H1 (cell line): ENCODE measurements at regions not wholly inside any gene's neighbourhood (a gene's known extent, or its start where the extent isn't known, plus 50 kb on each side); places are given as distances from the start of the nearest gene placed in this dataset.

Source experiments
- CTCF ChIA-PET: fragments of 300-600 bp; sonication (Branson Sonifier 250); formaldehyde crosslinking; loops from one replicate; lab custom pipeline; 2021; ENCODE audit not compliant: partially characterized antibody; lab: Charles Lee
- POLR2A ChIA-PET: fragments of 300-600 bp; sonication (Branson Sonifier 250); formaldehyde crosslinking; loops from one replicate; lab custom pipeline; 2021; ENCODE audit warnings: inconsistent platforms; ENCODE audit not compliant: partially characterized antibody; lab: Charles Lee
- DNase-seq, 2 experiments: peaks; one replicate each; pipeline versions ENCODE4 v3.0.0 to v3.0.0-alpha.2; 2010 to 2022; ENCODE audit warnings: low spot score in 2 of 2, low read depth in 1 of 2, mixed read lengths in 1 of 2
- FAIRE-seq: peaks from 2 replicates; lab custom pipeline; 2011; peaks lifted over from hg19 to GRCh38; lab: Jason Lieb, UNC
- H2AFZ ChIP-seq: 2 replicates; pipeline ENCODE4 v1.8.1; 2012; ENCODE audit warnings: low read length, inconsistent platforms
- H2AK5ac ChIP-seq: 2 replicates; pipeline ENCODE4 v1.6.1; 2013; ENCODE audit warnings: low read depth, low read length
- H2BK120ac ChIP-seq: replicated peaks from 2 replicates; pipeline ENCODE3; 2013; ENCODE audit warnings: low read depth, low read length, inconsistent platforms
- H2BK12ac ChIP-seq: 2 replicates; pipeline ENCODE4 v1.6.1; 2013; ENCODE audit warnings: low read depth, low read length
- H2BK15ac ChIP-seq: 2 replicates; pipeline ENCODE4 v1.6.1; 2013; ENCODE audit warnings: low read length
- H2BK20ac ChIP-seq: 2 replicates; pipeline ENCODE4 v1.6.1; 2013; ENCODE audit warnings: low read length
- H2BK5ac ChIP-seq: 2 replicates; pipeline ENCODE4 v1.6.1; 2013; ENCODE audit warnings: low read depth, low read length
- H3K14ac ChIP-seq: 2 replicates; pipeline ENCODE4 v1.6.1; 2013; ENCODE audit warnings: inconsistent platforms; ENCODE audit not compliant: insufficient read length
- H3K18ac ChIP-seq: 2 replicates; pipeline ENCODE4 v1.6.1; 2013; ENCODE audit warnings: low read length; ENCODE audit errors: extremely low read depth
- H3K23ac ChIP-seq: 2 replicates; pipeline ENCODE4 v1.6.1; 2013; ENCODE audit warnings: inconsistent platforms; ENCODE audit not compliant: insufficient read length
- H3K23me2 ChIP-seq: 2 replicates; pipeline ENCODE4 v1.6.1; 2013; ENCODE audit warnings: low read depth, low read length
- H3K27ac ChIP-seq: 2 replicates; pipeline ENCODE4 v1.6.1; 2011; ENCODE audit warnings: low read depth, low read length, inconsistent platforms
- H3K27me3 ChIP-seq, 4 experiments: replicated peaks in 1 of 4; 1 replicate in 1 of 4; 2 replicates in 3 of 4; pipeline versions ENCODE4 v1.6.1 to v1.8.1; 2011 to 2013; ENCODE audit warnings: low read length in 3 of 4, mild to moderate bottlenecking in 3 of 4, inconsistent platforms in 2 of 4, mixed read lengths in 2 of 4, moderate library complexity in 1 of 4; ENCODE audit not compliant: control insufficient read depth in 3 of 4, insufficient read depth in 3 of 4; ENCODE audit errors: extremely low read depth in 1 of 4
- H3K36me3 ChIP-seq, 4 experiments: 2 replicates each; pipeline versions ENCODE4 v1.6.1 to v1.8.1; 2011 to 2013; ENCODE audit warnings: mild to moderate bottlenecking in 4 of 4, low read length in 3 of 4, moderate library complexity in 2 of 4, control low read depth in 1 of 4, inconsistent platforms in 1 of 4; ENCODE audit not compliant: insufficient read depth in 4 of 4, control insufficient read depth in 2 of 4
- H3K4ac ChIP-seq: replicated peaks from 2 replicates; pipeline ENCODE3; 2013; ENCODE audit warnings: low read length, low read depth, mixed read lengths, inconsistent platforms; ENCODE audit not compliant: insufficient read length
- H3K4me1 ChIP-seq, 4 experiments: replicated peaks in 1 of 4; 1 replicate in 1 of 4; 2 replicates in 3 of 4; pipeline versions ENCODE4 v1.6.1 to v1.8.1; 2011 to 2013; ENCODE audit warnings: low read length in 3 of 4, inconsistent platforms in 2 of 4, mixed read lengths in 1 of 4; ENCODE audit not compliant: insufficient read depth in 4 of 4, control insufficient read depth in 3 of 4
- H3K4me2 ChIP-seq, 2 experiments: 2 replicates each; pipeline versions ENCODE4 v1.6.1 to v1.8.1; 2011 to 2013; ENCODE audit warnings: low read depth in 2 of 2, low read length in 2 of 2, control low read depth in 1 of 2, inconsistent platforms in 1 of 2, mild to moderate bottlenecking in 1 of 2; ENCODE audit not compliant: insufficient read depth in 1 of 2
- H3K4me3 ChIP-seq, 4 experiments: fragments of 200-600, 300-600 bp in 1 of 4; sonication (generic), shearing (Covaris generic), sonication (Bioruptor Twin) in 1 of 4; 2 replicates each; pipeline versions ENCODE4 v1.5.1 to v1.8.1; 2011 to 2016; ENCODE audit warnings: low read length in 4 of 4, low read depth in 3 of 4, control low read depth in 2 of 4, inconsistent platforms in 2 of 4, mild to moderate bottlenecking in 2 of 4, mixed read lengths in 1 of 4, moderate library complexity in 1 of 4; ENCODE audit not compliant: insufficient read depth in 2 of 4; ENCODE audit errors: extremely low read depth in 1 of 4
- H3K56ac ChIP-seq: replicated peaks from 2 replicates; pipeline ENCODE3; 2013; ENCODE audit warnings: low read depth, mild to moderate bottlenecking, mixed read lengths, low read length, inconsistent platforms; ENCODE audit not compliant: insufficient read length
- H3K79me1 ChIP-seq: 2 replicates; pipeline ENCODE4 v1.6.1; 2013; ENCODE audit warnings: low read depth, low read length, control low read depth
- H3K79me2 ChIP-seq, 2 experiments: 2 replicates each; pipeline versions ENCODE4 v1.6.1 to v1.8.1; 2012 to 2013; ENCODE audit warnings: low read length in 2 of 2, mild to moderate bottlenecking in 2 of 2, inconsistent platforms in 1 of 2; ENCODE audit not compliant: insufficient read depth in 2 of 2, control insufficient read depth in 1 of 2
- H3K9ac ChIP-seq, 4 experiments: replicated peaks in 1 of 4; 1 replicate in 1 of 4; 2 replicates in 3 of 4; pipeline versions ENCODE4 v1.6.1 to v1.8.1; 2011 to 2013; ENCODE audit warnings: low read depth in 3 of 4, low read length in 3 of 4, control low read depth in 2 of 4, mild to moderate bottlenecking in 2 of 4, moderate library complexity in 2 of 4, inconsistent platforms in 1 of 4; ENCODE audit errors: extremely low read depth in 1 of 4
- H3K9me3 ChIP-seq, 2 experiments: 2 replicates each; pipeline versions ENCODE4 v1.6.1 to v1.8.1; 2012 to 2013; ENCODE audit warnings: mild to moderate bottlenecking in 2 of 2, moderate library complexity in 2 of 2, control low read depth in 1 of 2, inconsistent platforms in 1 of 2, low read depth in 1 of 2, low read length in 1 of 2, mixed read lengths in 1 of 2; ENCODE audit not compliant: insufficient read depth in 2 of 2
- H4K20me1 ChIP-seq, 2 experiments: replicated peaks in 1 of 2; 2 replicates each; pipeline versions ENCODE3 to v1.8.1; 2011 to 2013; ENCODE audit warnings: inconsistent platforms in 2 of 2, low read length in 2 of 2, mild to moderate bottlenecking in 1 of 2; ENCODE audit not compliant: insufficient read depth in 2 of 2, control insufficient read depth in 1 of 2
- H4K5ac ChIP-seq: 2 replicates; pipeline ENCODE4 v1.6.1; 2013; ENCODE audit warnings: low read length, low read depth, mixed read lengths, inconsistent platforms; ENCODE audit not compliant: insufficient read length
- H4K8ac ChIP-seq: 2 replicates; pipeline ENCODE4 v1.8.0; 2013; ENCODE audit warnings: mild to moderate bottlenecking, moderate library complexity, low read length, inconsistent platforms; ENCODE audit not compliant: insufficient read depth; ENCODE audit errors: extremely low read depth
- H4K91ac ChIP-seq: replicated peaks from 2 replicates; pipeline ENCODE3; 2013; ENCODE audit warnings: low read length, mixed read lengths, inconsistent platforms; ENCODE audit not compliant: insufficient read length
- FOSL1 ChIP-seq: IDR thresholded peaks from 2 replicates; pipeline ENCODE4 v1.6.1; 2011; ENCODE audit warnings: mild to moderate bottlenecking, low read depth, low read length, moderate library complexity; ENCODE audit not compliant: insufficient read depth
- HDAC2 ChIP-seq, 2 experiments: fragments of 300-600 bp in 1 of 2; sonication (generic) in 1 of 2; IDR thresholded peaks; 2 replicates each; pipeline ENCODE4 v1.6.1; 2011 to 2012; ENCODE audit warnings: low read depth in 2 of 2, low read length in 2 of 2, mild to moderate bottlenecking in 2 of 2, moderate library complexity in 2 of 2, borderline replicate concordance in 1 of 2, inconsistent platforms in 1 of 2
- KDM1A ChIP-seq: fragments of 200-600, 300-600 bp; sonication (generic); IDR thresholded peaks from 2 replicates; pipeline ENCODE4 v1.7.1; 2016; ENCODE audit warnings: mild to moderate bottlenecking, low read length, borderline replicate concordance
- KDM4A ChIP-seq: IDR thresholded peaks from one replicate; pipeline ENCODE4 v1.7.1; 2012; ENCODE audit warnings: low read depth, mild to moderate bottlenecking, moderate library complexity, low read length, inconsistent platforms; ENCODE audit not compliant: severe bottlenecking
- SP4 ChIP-seq: IDR thresholded peaks from 2 replicates; pipeline ENCODE4 v1.6.1; 2012; ENCODE audit warnings: low read length, inconsistent platforms
- WGBS, 2 experiments: shearing (Covaris generic) in 1 of 2; methylation state at CpG; one replicate each; pipeline versions ENCODE4 v1.1.6 to v1.1.7; 2013 to 2015; ENCODE audit warnings: low lambda C conversion rate in 2 of 2, mixed read lengths in 2 of 2, inconsistent platforms in 1 of 2, low coverage in 1 of 2, missing lambda C conversion rate in 1 of 2; ENCODE audit not compliant: insufficient replicate concordance in 2 of 2, insufficient coverage in 1 of 2, insufficient read length in 1 of 2; ENCODE audit errors: extremely low coverage in 1 of 2, missing lambda C conversion rate in 1 of 2; 5-methylcytosine and 5-hydroxymethylcytosine counted together

DNA sequence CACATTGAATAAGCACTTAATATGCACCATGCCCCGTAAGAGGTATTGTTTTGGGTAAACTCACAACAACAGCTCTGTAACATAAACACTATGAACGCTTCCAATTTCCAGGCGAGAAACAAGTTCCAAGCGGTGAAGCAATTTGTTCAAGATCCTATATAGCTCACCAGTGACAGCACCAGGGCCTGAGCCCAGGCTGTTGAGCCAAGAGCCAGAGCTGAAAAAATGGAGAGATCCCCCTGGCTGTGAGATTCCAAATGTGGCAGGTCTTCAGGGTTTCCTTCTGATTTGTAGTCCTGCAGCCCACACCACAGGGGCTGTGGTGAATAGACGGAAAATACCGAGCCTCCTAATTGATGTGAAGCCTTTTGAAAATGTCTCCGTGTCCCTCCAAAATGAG, 268.0 kb upstream of the KIRREL3 start:
- Histone ChIP-seq H3K18ac (no peak overlapping the region), H3K9ac (no peak overlapping the region), H3K27me3 (no peaks in the 10 kb centered on the region), H2BK5ac (no peak overlapping the region), H3K4ac (no peak overlapping the region), H3K23ac (no peak overlapping the region), H2AK5ac (no peak overlapping the region), H3K27ac (no peak overlapping the region), H2BK12ac (no peak overlapping the region), H4K8ac (no peak overlapping the region), H3K14ac (no peak overlapping the region), H3K79me1 (no peaks in the 10 kb centered on the region), H2BK15ac (no peak overlapping the region), H2BK20ac (no peak overlapping the region), H2AFZ (no peak overlapping the region), H2BK120ac (no peak overlapping the region), H4K5ac (no peak overlapping the region), H4K20me1 (no peaks in the 10 kb centered on the region), H3K23me2 (no peaks in the 10 kb centered on the region), H3K36me3 (no peaks in the 10 kb centered on the region), H3K4me1 (no peaks in the 10 kb centered on the region), H3K56ac (no peak overlapping the region), H4K91ac (no peak overlapping the region), H3K4me2 (no peak overlapping the region), H3K79me2 (no peaks in the 10 kb centered on the region), H3K9me3 (peaks cover 2% of the 10 kb centered on the region in 2 experiments; a peak in 1 of 4 replicates), H3K4me3 (no peak overlapping the region)
- TF ChIP-seq SP4 (no peak), KDM4A (no peak), KDM1A (no peak), FOSL1 (no peak), HDAC2 (IDR thresholded peaks at IDR 0.05; ENCODE audit: borderline replicate concordance in 1 of 2, low read depth in 2 of 2, low read length in 2 of 2) (no peak)
- FAIRE-seq: no peak
- ChIA-PET POLR2A (no interaction called here), CTCF (interaction anchor here (0.6 to 1.7 kb wide), 6 partner anchors 8 to 206 kb away, joined by 3 to 6 read pairs (median 4); no protein-coding TSS in a partner anchor)
- WGBS, 2 experiments: 89% methylated on average over 7 of the region's 7 CpGs; no CpG with 5 or more reads in 1 of the 2 experiments
- DNase-seq: no peak
